BJ (cell line): ENCODE measurements at regions not wholly inside any gene's neighbourhood (a gene's known extent, or its start where the extent isn't known, plus 50 kb on each side); places are given as distances from the start of the nearest gene placed in this dataset.

ENCODE experiments used
- CTCF ChIA-PET: fragments of 350-600 bp; formaldehyde crosslinking; extraction: SDS; loops from one replicate; lab custom pipeline; 2021; ENCODE audit warnings: antibody characterized with exemption, inconsistent platforms; lab: Yijun Ruan, JAX
- POLR2A ChIA-PET: fragments of 300-600 bp; sonication (Branson Sonifier 250); formaldehyde crosslinking; extraction: SDS; loops from one replicate; lab custom pipeline; 2021; ENCODE audit warnings: antibody characterized with exemption; lab: Charles Lee
- DNase-seq: peaks from one replicate; pipeline ENCODE4 v3.0.0-alpha.2; 2011; ENCODE audit warnings: low read depth
- H3K27me3 ChIP-seq: 2 replicates; pipeline ENCODE4 v1.6.0; 2011; ENCODE audit warnings: low read length; ENCODE audit not compliant: control insufficient read depth, insufficient read depth
- H3K36me3 ChIP-seq: 2 replicates; pipeline ENCODE4 v1.5.1; 2011; ENCODE audit warnings: low read length; ENCODE audit not compliant: control insufficient read depth, insufficient read depth
- H3K4me3 ChIP-seq: 2 replicates; pipeline ENCODE4 v1.5.1; 2011; ENCODE audit warnings: low read depth, mild to moderate bottlenecking, control low read depth, low read length
- CTCF ChIP-seq: IDR thresholded peaks from 2 replicates; pipeline ENCODE4 v1.5.1; 2011; ENCODE audit warnings: low read depth, mild to moderate bottlenecking, control low read depth, inconsistent platforms, low read length, moderate library complexity; ENCODE audit not compliant: insufficient read depth

- no peak for DNase-seq
- ChIA-PET POLR2A (no interaction called here), CTCF (interaction anchor here (0.6 kb wide), 1 partner anchor 1835 kb away, joined by 3 read pairs; no protein-coding TSS in a partner anchor)
- no peaks in the 10 kb centered on the region for H3K36me3 ChIP-seq
- TF ChIP-seq CTCF = no peak
- H3K27me3 ChIP-seq = no peaks in the 10 kb centered on the region
- no peak overlapping the region for H3K4me3 ChIP-seq
These were observed 430.1 kb downstream of the TUSC7 start for GRCh38 chr3:117139681-117140080.

- Histone ChIP-seq H3K36me3 (no peaks in the 10 kb centered on the region), H3K27me3 (no peaks in the 10 kb centered on the region), H3K4me3 (no peak overlapping the region)
- ChIA-PET POLR2A (no interaction called here), CTCF (no interaction called here)
- no peak for DNase-seq
- TF ChIP-seq CTCF = no peak
These were observed 432.2 kb downstream of the TUSC7 start for GRCh38 chr3:117141812-117142211.

- Histone ChIP-seq H3K27me3 (no peaks in the 10 kb centered on the region), H3K4me3 (no peak overlapping the region), H3K36me3 (no peaks in the 10 kb centered on the region)
- ChIA-PET POLR2A (no interaction called here), CTCF (no interaction called here)
- no peak for TF ChIP-seq CTCF
- DNase-seq = no peak
These were observed 435.3 kb downstream of the TUSC7 start for GRCh38 chr3:117144853-117145252.

GRCh38 chr3:117145677-117146076, 436.1 kb downstream of the TUSC7 start:
- Histone ChIP-seq H3K27me3 (no peaks in the 10 kb centered on the region), H3K4me3 (no peak overlapping the region), H3K36me3 (no peaks in the 10 kb centered on the region)
- TF ChIP-seq CTCF = no peak
- ChIA-PET CTCF (interaction anchor here (0.6 kb wide), 1 partner anchor 17 kb away, joined by 3 read pairs; no protein-coding TSS in a partner anchor), POLR2A (no interaction called here)
- DNase-seq = no peak

GRCh38 chr3:117146571-117146970, 437.0 kb downstream of the TUSC7 start:
- TF ChIP-seq CTCF = no peak
- CTCF ChIA-PET = interaction anchor here (0.9 kb wide), 1 partner anchor 11 kb away, joined by 3 read pairs; no protein-coding TSS in a partner anchor
- no peaks in the 10 kb centered on the region for H3K36me3 ChIP-seq
- no peaks in the 10 kb centered on the region for H3K27me3 ChIP-seq
- no peak for DNase-seq
- H3K4me3 ChIP-seq = no peak overlapping the region
- POLR2A ChIA-PET = no interaction called here
